ENCODE measurements at regions not wholly inside any gene's neighbourhood (a gene's known extent, or its start where the extent isn't known, plus 50 kb on each side); places are given as distances from the start of the nearest gene placed in this dataset.

DNA sequence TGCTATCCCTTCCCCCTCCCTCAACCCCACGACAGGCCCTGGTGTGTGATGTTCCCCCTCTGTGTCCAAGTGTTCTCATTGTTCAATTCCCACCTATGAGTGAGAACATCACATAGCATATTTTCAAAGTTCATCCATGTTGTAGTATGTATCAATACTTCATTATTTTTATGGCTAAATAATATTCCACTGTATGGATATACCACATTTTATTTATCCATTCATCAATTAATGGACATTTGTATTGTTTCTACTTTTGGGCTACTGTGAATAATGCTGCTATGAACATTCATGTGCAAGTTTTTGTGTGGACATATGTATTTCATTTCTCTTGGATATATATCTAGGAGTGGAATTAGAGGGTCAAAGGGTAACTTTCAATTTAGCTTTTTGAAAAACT, 58.7 kb upstream of the ARMC2 start:
- H3K4me3 ChIP-seq, result no peak overlapping the region
- Mint-ChIP-seq H3K27me3 (ENCODE audit: insufficient read depth, low read depth, poor library complexity) (no peaks in the 10 kb centered on the region), H3K36me3 (ENCODE audit: low read depth) (no peaks in the 10 kb centered on the region; the same call in 2 of the 3 replicates), H3K4me3 (no peak overlapping the region), H3K4me1 (no peaks in the 10 kb centered on the region), H3K9me3 (peaks cover 9% of the 10 kb centered on the region; the same call in 2 of the 3 replicates), H3K27ac (no peak overlapping the region)
- no peaks in the 10 kb centered on the region for H3K27me3 ChIP-seq (ENCODE audit: insufficient read depth)
- no peaks in the 10 kb centered on the region for H3K9me2 ChIP-seq (ENCODE audit: insufficient read depth)
- no peak overlapping the region for H2AFZ ChIP-seq
- DNase-seq (ENCODE audit: low spot score), result no peak
- TF ChIP-seq, protein P1, sequence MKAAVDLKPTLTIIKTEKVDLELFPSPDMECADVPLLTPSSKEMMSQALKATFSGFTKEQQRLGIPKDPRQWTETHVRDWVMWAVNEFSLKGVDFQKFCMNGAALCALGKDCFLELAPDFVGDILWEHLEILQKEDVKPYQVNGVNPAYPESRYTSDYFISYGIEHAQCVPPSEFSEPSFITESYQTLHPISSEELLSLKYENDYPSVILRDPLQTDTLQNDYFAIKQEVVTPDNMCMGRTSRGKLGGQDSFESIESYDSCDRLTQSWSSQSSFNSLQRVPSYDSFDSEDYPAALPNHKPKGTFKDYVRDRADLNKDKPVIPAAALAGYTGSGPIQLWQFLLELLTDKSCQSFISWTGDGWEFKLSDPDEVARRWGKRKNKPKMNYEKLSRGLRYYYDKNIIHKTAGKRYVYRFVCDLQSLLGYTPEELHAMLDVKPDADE (IDR thresholded peaks at IDR 0.05), result no peak
- TF ChIP-seq STAT1 (IDR thresholded peaks at IDR 0.05; ENCODE audit: unreplicated experiment) (no peak), POLR2AphosphoS5 (IDR thresholded peaks at IDR 0.05; ENCODE audit: low read depth) (no peak), NANOG (IDR thresholded peaks at IDR 0.05; ENCODE audit: borderline replicate concordance) (no peak), ZNF331 (CRISPR knock-in tag; IDR thresholded peaks at IDR 0.05; ENCODE audit: low read depth) (no peak)
- TF ChIP-seq, protein P2, sequence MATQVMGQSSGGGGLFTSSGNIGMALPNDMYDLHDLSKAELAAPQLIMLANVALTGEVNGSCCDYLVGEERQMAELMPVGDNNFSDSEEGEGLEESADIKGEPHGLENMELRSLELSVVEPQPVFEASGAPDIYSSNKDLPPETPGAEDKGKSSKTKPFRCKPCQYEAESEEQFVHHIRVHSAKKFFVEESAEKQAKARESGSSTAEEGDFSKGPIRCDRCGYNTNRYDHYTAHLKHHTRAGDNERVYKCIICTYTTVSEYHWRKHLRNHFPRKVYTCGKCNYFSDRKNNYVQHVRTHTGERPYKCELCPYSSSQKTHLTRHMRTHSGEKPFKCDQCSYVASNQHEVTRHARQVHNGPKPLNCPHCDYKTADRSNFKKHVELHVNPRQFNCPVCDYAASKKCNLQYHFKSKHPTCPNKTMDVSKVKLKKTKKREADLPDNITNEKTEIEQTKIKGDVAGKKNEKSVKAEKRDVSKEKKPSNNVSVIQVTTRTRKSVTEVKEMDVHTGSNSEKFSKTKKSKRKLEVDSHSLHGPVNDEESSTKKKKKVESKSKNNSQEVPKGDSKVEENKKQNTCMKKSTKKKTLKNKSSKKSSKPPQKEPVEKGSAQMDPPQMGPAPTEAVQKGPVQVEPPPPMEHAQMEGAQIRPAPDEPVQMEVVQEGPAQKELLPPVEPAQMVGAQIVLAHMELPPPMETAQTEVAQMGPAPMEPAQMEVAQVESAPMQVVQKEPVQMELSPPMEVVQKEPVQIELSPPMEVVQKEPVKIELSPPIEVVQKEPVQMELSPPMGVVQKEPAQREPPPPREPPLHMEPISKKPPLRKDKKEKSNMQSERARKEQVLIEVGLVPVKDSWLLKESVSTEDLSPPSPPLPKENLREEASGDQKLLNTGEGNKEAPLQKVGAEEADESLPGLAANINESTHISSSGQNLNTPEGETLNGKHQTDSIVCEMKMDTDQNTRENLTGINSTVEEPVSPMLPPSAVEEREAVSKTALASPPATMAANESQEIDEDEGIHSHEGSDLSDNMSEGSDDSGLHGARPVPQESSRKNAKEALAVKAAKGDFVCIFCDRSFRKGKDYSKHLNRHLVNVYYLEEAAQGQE (IDR thresholded peaks at IDR 0.05; ENCODE audit: unreplicated experiment), result no peak
- TF ChIP-seq, protein P3, sequence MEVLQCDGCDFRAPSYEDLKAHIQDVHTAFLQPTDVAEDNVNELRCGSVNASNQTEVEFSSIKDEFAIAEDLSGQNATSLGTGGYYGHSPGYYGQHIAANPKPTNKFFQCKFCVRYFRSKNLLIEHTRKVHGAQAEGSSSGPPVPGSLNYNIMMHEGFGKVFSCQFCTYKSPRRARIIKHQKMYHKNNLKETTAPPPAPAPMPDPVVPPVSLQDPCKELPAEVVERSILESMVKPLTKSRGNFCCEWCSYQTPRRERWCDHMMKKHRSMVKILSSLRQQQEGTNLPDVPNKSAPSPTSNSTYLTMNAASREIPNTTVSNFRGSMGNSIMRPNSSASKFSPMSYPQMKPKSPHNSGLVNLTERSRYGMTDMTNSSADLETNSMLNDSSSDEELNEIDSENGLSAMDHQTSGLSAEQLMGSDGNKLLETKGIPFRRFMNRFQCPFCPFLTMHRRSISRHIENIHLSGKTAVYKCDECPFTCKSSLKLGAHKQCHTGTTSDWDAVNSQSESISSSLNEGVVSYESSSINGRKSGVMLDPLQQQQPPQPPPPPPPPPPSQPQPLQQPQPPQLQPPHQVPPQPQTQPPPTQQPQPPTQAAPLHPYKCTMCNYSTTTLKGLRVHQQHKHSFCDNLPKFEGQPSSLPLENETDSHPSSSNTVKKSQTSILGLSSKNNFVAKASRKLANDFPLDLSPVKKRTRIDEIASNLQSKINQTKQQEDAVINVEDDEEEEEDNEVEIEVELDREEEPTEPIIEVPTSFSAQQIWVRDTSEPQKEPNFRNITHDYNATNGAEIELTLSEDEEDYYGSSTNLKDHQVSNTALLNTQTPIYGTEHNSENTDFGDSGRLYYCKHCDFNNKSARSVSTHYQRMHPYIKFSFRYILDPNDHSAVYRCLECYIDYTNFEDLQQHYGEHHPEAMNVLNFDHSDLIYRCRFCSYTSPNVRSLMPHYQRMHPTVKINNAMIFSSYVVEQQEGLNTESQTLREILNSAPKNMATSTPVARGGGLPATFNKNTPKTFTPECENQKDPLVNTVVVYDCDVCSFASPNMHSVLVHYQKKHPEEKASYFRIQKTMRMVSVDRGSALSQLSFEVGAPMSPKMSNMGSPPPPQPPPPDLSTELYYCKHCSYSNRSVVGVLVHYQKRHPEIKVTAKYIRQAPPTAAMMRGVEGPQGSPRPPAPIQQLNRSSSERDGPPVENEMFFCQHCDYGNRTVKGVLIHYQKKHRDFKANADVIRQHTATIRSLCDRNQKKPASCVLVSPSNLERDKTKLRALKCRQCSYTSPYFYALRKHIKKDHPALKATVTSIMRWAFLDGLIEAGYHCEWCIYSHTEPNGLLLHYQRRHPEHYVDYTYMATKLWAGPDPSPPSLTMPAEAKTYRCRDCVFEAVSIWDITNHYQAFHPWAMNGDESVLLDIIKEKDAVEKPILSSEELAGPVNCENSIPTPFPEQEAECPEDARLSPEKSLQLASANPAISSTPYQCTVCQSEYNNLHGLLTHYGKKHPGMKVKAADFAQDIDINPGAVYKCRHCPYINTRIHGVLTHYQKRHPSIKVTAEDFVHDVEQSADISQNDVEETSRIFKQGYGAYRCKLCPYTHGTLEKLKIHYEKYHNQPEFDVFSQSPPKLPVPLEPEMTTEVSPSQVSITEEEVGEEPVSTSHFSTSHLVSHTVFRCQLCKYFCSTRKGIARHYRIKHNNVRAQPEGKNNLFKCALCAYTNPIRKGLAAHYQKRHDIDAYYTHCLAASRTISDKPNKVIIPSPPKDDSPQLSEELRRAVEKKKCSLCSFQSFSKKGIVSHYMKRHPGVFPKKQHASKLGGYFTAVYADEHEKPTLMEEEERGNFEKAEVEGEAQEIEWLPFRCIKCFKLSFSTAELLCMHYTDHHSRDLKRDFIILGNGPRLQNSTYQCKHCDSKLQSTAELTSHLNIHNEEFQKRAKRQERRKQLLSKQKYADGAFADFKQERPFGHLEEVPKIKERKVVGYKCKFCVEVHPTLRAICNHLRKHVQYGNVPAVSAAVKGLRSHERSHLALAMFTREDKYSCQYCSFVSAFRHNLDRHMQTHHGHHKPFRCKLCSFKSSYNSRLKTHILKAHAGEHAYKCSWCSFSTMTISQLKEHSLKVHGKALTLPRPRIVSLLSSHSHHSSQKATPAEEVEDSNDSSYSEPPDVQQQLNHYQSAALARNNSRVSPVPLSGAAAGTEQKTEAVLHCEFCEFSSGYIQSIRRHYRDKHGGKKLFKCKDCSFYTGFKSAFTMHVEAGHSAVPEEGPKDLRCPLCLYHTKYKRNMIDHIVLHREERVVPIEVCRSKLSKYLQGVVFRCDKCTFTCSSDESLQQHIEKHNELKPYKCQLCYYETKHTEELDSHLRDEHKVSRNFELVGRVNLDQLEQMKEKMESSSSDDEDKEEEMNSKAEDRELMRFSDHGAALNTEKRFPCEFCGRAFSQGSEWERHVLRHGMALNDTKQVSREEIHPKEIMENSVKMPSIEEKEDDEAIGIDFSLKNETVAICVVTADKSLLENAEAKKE (CRISPR knock-in tag; IDR thresholded peaks at IDR 0.05), result no peak
- TF ChIP-seq, protein P4, sequence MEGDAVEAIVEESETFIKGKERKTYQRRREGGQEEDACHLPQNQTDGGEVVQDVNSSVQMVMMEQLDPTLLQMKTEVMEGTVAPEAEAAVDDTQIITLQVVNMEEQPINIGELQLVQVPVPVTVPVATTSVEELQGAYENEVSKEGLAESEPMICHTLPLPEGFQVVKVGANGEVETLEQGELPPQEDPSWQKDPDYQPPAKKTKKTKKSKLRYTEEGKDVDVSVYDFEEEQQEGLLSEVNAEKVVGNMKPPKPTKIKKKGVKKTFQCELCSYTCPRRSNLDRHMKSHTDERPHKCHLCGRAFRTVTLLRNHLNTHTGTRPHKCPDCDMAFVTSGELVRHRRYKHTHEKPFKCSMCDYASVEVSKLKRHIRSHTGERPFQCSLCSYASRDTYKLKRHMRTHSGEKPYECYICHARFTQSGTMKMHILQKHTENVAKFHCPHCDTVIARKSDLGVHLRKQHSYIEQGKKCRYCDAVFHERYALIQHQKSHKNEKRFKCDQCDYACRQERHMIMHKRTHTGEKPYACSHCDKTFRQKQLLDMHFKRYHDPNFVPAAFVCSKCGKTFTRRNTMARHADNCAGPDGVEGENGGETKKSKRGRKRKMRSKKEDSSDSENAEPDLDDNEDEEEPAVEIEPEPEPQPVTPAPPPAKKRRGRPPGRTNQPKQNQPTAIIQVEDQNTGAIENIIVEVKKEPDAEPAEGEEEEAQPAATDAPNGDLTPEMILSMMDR (conservative IDR thresholded peaks at IDR 0.05; ENCODE audit: low read depth in 2 of 2), result no peak
- no peak overlapping the region for H3K4me2 ChIP-seq
- H3K27ac ChIP-seq (ENCODE audit: low read depth), result no peak overlapping the region
- ATAC-seq, result no peak
- no peaks in the 10 kb centered on the region for H4K20me1 ChIP-seq (replicated peaks; ENCODE audit: insufficient read depth)
- H3F3A ChIP-seq (replicated peaks; ENCODE audit: low read depth), result no peaks in the 10 kb centered on the region
- H3K4me1 ChIP-seq (ENCODE audit: insufficient read depth), result no peaks in the 10 kb centered on the region
- no peaks in the 10 kb centered on the region for H3K36me3 ChIP-seq (ENCODE audit: insufficient read depth)
- no peaks in the 10 kb centered on the region for H3K79me2 ChIP-seq (replicated peaks; ENCODE audit: insufficient read depth)

All from GM23338 (cell line).